Left renal cortex interstitium (tissue), 4 donors: ENCODE measurements at regions not wholly inside any gene's neighbourhood (a gene's known extent, or its start where the extent isn't known, plus 50 kb on each side); places are given as distances from the start of the nearest gene placed in this dataset.

Experiments
- DNase-seq, 4 donors: peaks; one replicate each; pipeline ENCODE4 v3.0.0-alpha.2; 2013; ENCODE audit warnings: low read depth in 4 of 4, low spot score in 2 of 4, missing footprints in 1 of 4

GRCh38 chr13:93116809-93117208 lies 109.8 kb upstream of the GPC6 start:
- no peak for DNase-seq

GRCh38 chr13:93118081-93118615 lies 108.5 kb upstream of the GPC6 start:
- no peak for DNase-seq

- no peak for DNase-seq
Measured at GRCh38 chr13:93140912-93141311, 85.7 kb upstream of the GPC6 start.

- no peak for DNase-seq
Measured at GRCh38 chr13:93144031-93144430, 82.6 kb upstream of the GPC6 start.

GRCh38 chr13:93145199-93145598 lies 81.4 kb upstream of the GPC6 start:
- DNase-seq, result no peak

- DNase-seq, result no peak
Measured at GRCh38 chr13:93146584-93147297, 79.9 kb upstream of the GPC6 start.

- DNase-seq, result no peak
Measured at GRCh38 chr13:93147298-93147645, 79.3 kb upstream of the GPC6 start.

- no peak for DNase-seq
Measured at GRCh38 chr13:93147946-93148345, 78.7 kb upstream of the GPC6 start.

GRCh38 chr13:93151277-93151676 lies 75.3 kb upstream of the GPC6 start:
- no peak for DNase-seq

GRCh38 chr13:93158565-93158964 lies 68.0 kb upstream of the GPC6 start:
- DNase-seq, result no peak

- no peak for DNase-seq
Measured at GRCh38 chr13:93169980-93170379, 56.6 kb upstream of the GPC6 start.

- no peak for DNase-seq
Measured at GRCh38 chr13:93172109-93172508, 54.5 kb upstream of the GPC6 start.

- no peak for DNase-seq
Measured at GRCh38 chr13:93173654-93174053, 53.0 kb upstream of the GPC6 start.

- DNase-seq, result no peak
Measured at GRCh38 chr13:93174260-93174659, 52.3 kb upstream of the GPC6 start.
